Neuronal stem cell (in vitro differentiated cells): ENCODE measurements at regions not wholly inside any gene's neighbourhood (a gene's known extent, or its start where the extent isn't known, plus 50 kb on each side); places are given as distances from the start of the nearest gene placed in this dataset.
A peak's percentile ranks its signal among the peaks of the same experiment; 100 is the strongest.

Experiments
- DNase-seq: peaks from one replicate; pipeline ENCODE4 v3.0.0-alpha.2; 2013; ENCODE audit warnings: low spot score
- H2AFZ ChIP-seq: one replicate; pipeline ENCODE4 v1.6.1; 2013; ENCODE audit warnings: mild to moderate bottlenecking, low read length, inconsistent platforms
- H2AK5ac ChIP-seq: 2 replicates; pipeline ENCODE4 v1.6.1; 2013; ENCODE audit warnings: low read depth, mild to moderate bottlenecking, inconsistent platforms, low read length, moderate library complexity, mixed read lengths
- H2BK120ac ChIP-seq: 2 replicates; pipeline ENCODE4 v1.6.1; 2013; ENCODE audit warnings: low read depth, mild to moderate bottlenecking, inconsistent platforms, low read length, moderate library complexity, mixed read lengths
- H2BK12ac ChIP-seq: one replicate; pipeline ENCODE4 v1.6.1; 2013; ENCODE audit warnings: low read length, inconsistent platforms
- H2BK15ac ChIP-seq: 2 replicates; pipeline ENCODE4 v1.6.1; 2013; ENCODE audit warnings: mild to moderate bottlenecking, low read length, inconsistent platforms, mixed read lengths
- H2BK5ac ChIP-seq: one replicate; pipeline ENCODE4 v1.6.1; 2013; ENCODE audit warnings: inconsistent platforms, mild to moderate bottlenecking, low read length, moderate library complexity
- H3K14ac ChIP-seq: one replicate; pipeline ENCODE4 v1.6.1; 2013; ENCODE audit warnings: low read length, inconsistent platforms
- H3K18ac ChIP-seq: 2 replicates; pipeline ENCODE4 v1.6.1; 2013; ENCODE audit warnings: low read length, inconsistent platforms
- H3K23ac ChIP-seq: 2 replicates; pipeline ENCODE4 v1.6.1; 2013; ENCODE audit warnings: low read depth, mild to moderate bottlenecking, mixed read lengths, low read length, inconsistent platforms; ENCODE audit not compliant: poor library complexity
- H3K27ac ChIP-seq: replicated peaks from 3 replicates; pipeline ENCODE4 v1.5.1; 2013; ENCODE audit warnings: low read length, inconsistent platforms
- H3K27me3 ChIP-seq, 3 experiments: 2 replicates each; pipeline ENCODE4 v1.6.1; 2013; ENCODE audit warnings: low read length in 3 of 3, mild to moderate bottlenecking in 2 of 3, inconsistent platforms in 1 of 3, low read depth in 1 of 3, mixed read lengths in 1 of 3, moderate library complexity in 1 of 3; ENCODE audit not compliant: control insufficient read depth in 3 of 3, insufficient read depth in 3 of 3
- H3K36me3 ChIP-seq, 2 donors: replicated peaks in 1 of 2; 2 replicates each; pipeline ENCODE4 v1.6.1; 2013; ENCODE audit warnings: low read length in 2 of 2; ENCODE audit not compliant: control insufficient read depth in 2 of 2, insufficient read depth in 2 of 2
- H3K4ac ChIP-seq: 2 replicates; pipeline ENCODE4 v1.6.1; 2013; ENCODE audit warnings: inconsistent platforms, mild to moderate bottlenecking, low read length, moderate library complexity
- H3K4me1 ChIP-seq, 2 donors: 1 replicate in 1 of 2; 2 replicates in 1 of 2; pipeline ENCODE4 v1.6.1; 2013; ENCODE audit warnings: low read length in 2 of 2, low read depth in 1 of 2; ENCODE audit not compliant: control insufficient read depth in 2 of 2, insufficient read depth in 1 of 2
- H3K4me2 ChIP-seq: one replicate; pipeline ENCODE4 v1.6.1; 2013; ENCODE audit warnings: mild to moderate bottlenecking, low read length, inconsistent platforms; ENCODE audit not compliant: insufficient read depth, poor library complexity, severe bottlenecking
- H3K4me3 ChIP-seq, 2 donors: 2 replicates each; pipeline ENCODE4 v1.5.1; 2013; ENCODE audit warnings: low read length in 2 of 2, mild to moderate bottlenecking in 2 of 2, inconsistent platforms in 1 of 2, moderate library complexity in 1 of 2
- H3K79me1 ChIP-seq: one replicate; pipeline ENCODE4 v1.6.1; 2013; ENCODE audit warnings: low read depth, mild to moderate bottlenecking, inconsistent platforms, low read length, moderate library complexity
- H3K9ac ChIP-seq: one replicate; pipeline ENCODE4 v1.6.1; 2013; ENCODE audit warnings: mild to moderate bottlenecking, low read depth, low read length, inconsistent platforms; ENCODE audit not compliant: poor library complexity
- H3K9me3 ChIP-seq, 2 donors: replicated peaks in 1 of 2; 2 replicates each; pipeline versions ENCODE3 to v1.6.1; 2013; ENCODE audit warnings: low read length in 2 of 2, mild to moderate bottlenecking in 2 of 2, inconsistent platforms in 1 of 2, low read depth in 1 of 2, mixed read lengths in 1 of 2, moderate library complexity in 1 of 2; ENCODE audit not compliant: control insufficient read depth in 2 of 2, insufficient read depth in 1 of 2
- H4K8ac ChIP-seq: one replicate; pipeline ENCODE4 v1.6.1; 2013; ENCODE audit warnings: low read depth, mild to moderate bottlenecking, inconsistent platforms, low read length, moderate library complexity
- H4K91ac ChIP-seq: one replicate; pipeline ENCODE4 v1.6.1; 2013; ENCODE audit warnings: low read length, low read depth, mild to moderate bottlenecking, inconsistent platforms; ENCODE audit not compliant: poor library complexity
- WGBS, 2 donors: extraction: QIAGEN DNeasy Blood & Tissue Kit; methylation state at CpG; one replicate each; pipeline ENCODE4 v1.1.7; 2013; ENCODE audit warnings: missing lambda C conversion rate in 2 of 2, mixed read lengths in 1 of 2; ENCODE audit not compliant: insufficient read length in 2 of 2, insufficient replicate concordance in 1 of 2; ENCODE audit errors: extremely low coverage in 2 of 2; 5-methylcytosine and 5-hydroxymethylcytosine counted together

DNA sequence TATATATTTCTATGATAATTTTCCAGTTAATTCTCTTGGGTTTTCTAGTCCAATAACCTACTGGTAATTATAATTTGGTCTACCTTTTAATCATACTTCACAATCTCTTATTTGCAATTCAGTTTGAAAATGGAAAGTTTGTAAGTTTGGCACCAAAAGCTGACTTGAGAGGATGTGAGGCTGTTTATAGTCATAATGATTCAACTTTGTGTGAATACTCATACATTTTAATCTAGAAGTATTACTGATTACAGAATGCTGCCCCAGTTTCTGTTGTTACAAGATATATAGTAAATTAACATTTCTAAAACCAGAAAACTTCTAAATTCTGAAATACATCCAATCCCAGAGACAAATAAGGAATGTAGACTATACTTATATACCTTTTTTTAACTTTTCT lies 158.2 kb downstream of the SLC38A4 start:
- no peak overlapping the region for H3K14ac ChIP-seq
- H2BK12ac ChIP-seq: no peak overlapping the region
- no peaks in the 10 kb centered on the region for H3K36me3 ChIP-seq
- no peak overlapping the region for H2AFZ ChIP-seq
- H3K23ac ChIP-seq: no peak overlapping the region
- H3K27me3 ChIP-seq: peaks cover 0 to 3% (median 2%) of the 10 kb centered on the region in 3 experiments
- H3K4me1 ChIP-seq: no peaks in the 10 kb centered on the region
- DNase-seq: no peak
- H3K9me3 ChIP-seq: no peaks in the 10 kb centered on the region
- H2AK5ac ChIP-seq: no peak overlapping the region
- H4K91ac ChIP-seq: no peak overlapping the region
- no peak overlapping the region for H4K8ac ChIP-seq
- no peak overlapping the region for H3K27ac ChIP-seq
- H2BK120ac ChIP-seq: no peak overlapping the region
- no peak overlapping the region for H3K4me3 ChIP-seq
- H3K18ac ChIP-seq: no peak overlapping the region
- no peak overlapping the region for H3K9ac ChIP-seq
- H3K4me2 ChIP-seq: no peak overlapping the region
- no peak overlapping the region for H2BK15ac ChIP-seq
- H3K79me1 ChIP-seq: no peaks in the 10 kb centered on the region
- H2BK5ac ChIP-seq: no peak overlapping the region
- H3K4ac ChIP-seq: no peak overlapping the region

DNA sequence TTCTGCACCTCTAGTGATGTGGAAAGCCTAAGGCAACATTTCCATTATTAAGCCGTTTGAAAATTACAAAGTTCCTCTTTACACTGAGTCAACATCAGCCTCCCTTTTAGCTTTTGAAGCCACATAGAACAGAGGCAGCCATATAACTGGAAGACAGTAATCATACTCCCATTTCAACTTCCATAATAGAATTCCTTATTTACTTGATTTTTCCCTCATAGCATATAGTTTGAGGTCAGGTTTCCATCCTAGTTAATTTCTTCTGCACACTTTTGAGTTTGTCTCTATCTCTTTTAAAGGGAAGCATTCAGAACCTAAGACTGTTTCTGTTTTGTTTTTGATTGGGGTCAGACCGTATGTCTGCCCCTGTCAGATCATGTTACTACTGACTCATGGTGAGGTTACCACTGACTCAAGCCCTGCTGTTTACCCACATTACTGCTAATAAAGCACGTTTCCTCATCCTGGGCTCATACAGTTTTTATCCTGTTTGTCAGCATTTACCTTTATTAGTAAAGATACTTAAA lies 161.0 kb downstream of the SLC38A4 start:
- H2AK5ac ChIP-seq: no peak overlapping the region
- no peak overlapping the region for H2BK120ac ChIP-seq
- H3K4me2 ChIP-seq: no peak overlapping the region
- no CpG with 5 or more reads among the region's 3 CpGs for whole genome bisulfite sequencing, 2 donors
- no peak overlapping the region for H3K27ac ChIP-seq
- H3K23ac ChIP-seq: no peak overlapping the region
- no peak for DNase-seq
- no peak overlapping the region for H2BK5ac ChIP-seq
- no peak overlapping the region for H3K4ac ChIP-seq
- H3K9me3 ChIP-seq: no peaks in the 10 kb centered on the region
- no peak overlapping the region for H2BK15ac ChIP-seq
- H3K4me3 ChIP-seq: no peak overlapping the region
- no peaks in the 10 kb centered on the region for H3K79me1 ChIP-seq
- H3K36me3 ChIP-seq: no peaks in the 10 kb centered on the region
- H2BK12ac ChIP-seq: no peak overlapping the region
- peaks cover 2 to 3% of the 10 kb centered on the region in 2 donors for H3K4me1 ChIP-seq
- H4K8ac ChIP-seq: no peak overlapping the region
- H3K27me3 ChIP-seq: peaks cover 0 to 3% (median 2%) of the 10 kb centered on the region in 3 experiments
- H3K18ac ChIP-seq: no peak overlapping the region
- no peak overlapping the region for H4K91ac ChIP-seq
- H2AFZ ChIP-seq: no peak overlapping the region
- H3K14ac ChIP-seq: no peak overlapping the region
- H3K9ac ChIP-seq: no peak overlapping the region

DNA sequence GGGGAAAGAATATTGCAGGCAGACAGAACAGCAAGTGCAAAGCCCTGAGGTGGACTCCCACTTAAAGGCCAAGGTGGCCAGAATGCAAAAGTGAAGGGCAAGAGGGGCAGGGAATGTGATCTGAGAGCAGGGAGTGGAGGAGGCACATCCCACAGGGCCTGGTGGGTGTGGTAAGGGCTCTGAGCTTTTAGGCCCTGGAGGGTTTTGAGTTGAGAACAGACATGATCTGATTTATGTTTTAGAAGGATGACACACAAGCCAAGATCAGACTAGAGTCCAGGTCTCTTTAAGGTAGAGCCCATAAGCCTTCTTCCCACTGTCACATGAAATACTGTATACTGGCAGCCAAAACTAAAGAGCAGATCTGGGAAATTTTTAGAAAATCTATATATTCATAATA lies 162.5 kb downstream of the SLC38A4 start:
- Histone ChIP-seq H3K23ac (no peak overlapping the region), H2BK12ac (no peak overlapping the region), H2AK5ac (no peak overlapping the region), H4K8ac (no peak overlapping the region), H2BK5ac (no peak overlapping the region), H3K18ac (no peak overlapping the region), H3K4me1 (peaks cover 3 to 4% of the 10 kb centered on the region in 2 donors), H3K9me3 (no peaks in the 10 kb centered on the region), H3K4me3 (no peak overlapping the region), H3K27ac (no peak overlapping the region), H2BK120ac (no peak overlapping the region), H3K9ac (no peak overlapping the region), H4K91ac (no peak overlapping the region), H3K36me3 (no peaks in the 10 kb centered on the region), H2BK15ac (no peak overlapping the region), H3K27me3 (peaks cover 0 to 3% (median 0%) of the 10 kb centered on the region in 3 experiments), H3K4ac (no peak overlapping the region), H2AFZ (no peak overlapping the region), H3K4me2 (no peak overlapping the region), H3K79me1 (no peaks in the 10 kb centered on the region), H3K14ac (no peak overlapping the region)
- DNase-seq: no peak

DNA sequence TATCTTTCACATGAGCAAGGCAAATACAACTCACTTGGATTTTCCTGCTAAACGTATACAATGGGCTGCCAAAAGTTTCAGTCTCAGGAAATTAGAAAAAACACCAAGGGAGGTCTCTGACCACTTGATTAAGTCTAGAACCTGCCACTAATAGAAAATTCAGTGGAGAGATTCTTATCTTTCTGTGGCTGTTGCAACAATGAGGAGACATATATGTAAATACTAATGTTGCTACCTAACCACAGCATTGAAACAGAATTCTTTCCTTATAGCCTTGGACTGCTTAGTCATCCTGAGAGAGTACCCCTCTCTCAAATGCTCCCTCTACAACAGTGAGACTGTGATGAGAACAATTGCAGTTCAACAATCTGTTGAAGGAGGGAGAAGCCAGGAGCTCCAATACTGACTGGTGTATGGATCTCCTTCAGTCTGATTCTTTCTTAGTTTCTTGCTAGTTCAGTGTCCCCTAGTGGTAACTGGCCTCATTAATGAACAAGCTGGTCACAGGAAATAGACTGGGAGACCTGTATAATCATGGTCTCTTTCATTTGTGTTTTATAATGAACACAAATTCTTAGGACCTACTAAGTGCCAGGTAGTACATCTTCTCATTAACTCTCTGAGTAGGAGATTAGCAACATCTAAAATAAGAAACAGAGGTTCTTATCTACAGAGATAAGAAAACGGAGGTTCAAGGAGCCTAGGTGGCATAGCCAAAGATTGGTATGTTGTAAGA lies 164.5 kb downstream of the SLC38A4 start:
- Histone ChIP-seq H3K79me1 (no peaks in the 10 kb centered on the region), H2BK5ac (no peak overlapping the region), H3K4me2 (no peak overlapping the region), H3K14ac (no peak overlapping the region), H2BK15ac (no peak overlapping the region), H3K27ac (no peak overlapping the region), H3K18ac (no peak overlapping the region), H2AFZ (no peak overlapping the region), H3K9me3 (no peaks in the 10 kb centered on the region), H3K9ac (no peak overlapping the region), H4K91ac (no peak overlapping the region), H2BK12ac (no peak overlapping the region), H3K27me3 (peaks cover 0 to 3% (median 0%) of the 10 kb centered on the region in 3 experiments), H4K8ac (no peak overlapping the region), H2BK120ac (no peak overlapping the region), H3K23ac (no peak overlapping the region), H3K4me3 (no peak overlapping the region), H3K4me1 (peaks cover 3 to 8% of the 10 kb centered on the region in 2 donors), H3K4ac (no peak overlapping the region), H2AK5ac (no peak overlapping the region), H3K36me3 (no peaks in the 10 kb centered on the region)
- no CpG with 5 or more reads among the region's 2 CpGs for WGBS, 2 donors
- DNase-seq: peak; percentile 40
